Activated CD8-positive, alpha-beta T cell treated with anti-CD3 and anti-CD28 coated beads for 36 hours (primary cell): ENCODE measurements at regions not wholly inside any gene's neighbourhood (a gene's known extent, or its start where the extent isn't known, plus 50 kb on each side); places are given as distances from the start of the nearest gene placed in this dataset.

ENCODE experiments used
- ATAC-seq: fragments of 200-7000 bp; cut with Tn5 transposase; one replicate; pipeline ENCODE4 v1.10.0; 2021; ENCODE audit warnings: mild to moderate bottlenecking, moderate library complexity
- CTCF ChIA-PET: fragments of 350-600 bp; sonication (Branson Sonifier 250); formaldehyde crosslinking; loops from one replicate; lab custom pipeline; 2021; ENCODE audit warnings: antibody characterized with exemption; lab: Charles Lee
- POLR2A ChIA-PET: fragments of 350-600 bp; sonication (Branson Sonifier 250); formaldehyde crosslinking; loops from one replicate; lab custom pipeline; 2021; ENCODE audit warnings: antibody characterized with exemption; lab: Charles Lee
- DNase-seq: peaks from one replicate; pipeline ENCODE4 v3.0.0-alpha.2; 2020
- H3K27ac Mint-ChIP-seq: one replicate; pipeline ENCODE4 v1.8.0; 2021; ENCODE audit warnings: mild to moderate bottlenecking, mixed read lengths
- H3K27me3 Mint-ChIP-seq: one replicate; pipeline ENCODE4 v1.8.0; 2021; ENCODE audit warnings: mixed read lengths
- H3K36me3 Mint-ChIP-seq: one replicate; pipeline ENCODE4 v1.8.0; 2021; ENCODE audit warnings: low read depth, mixed read lengths
- H3K4me1 Mint-ChIP-seq: one replicate; pipeline ENCODE4 v1.8.0; 2021; ENCODE audit warnings: low read depth, mixed read lengths
- H3K4me3 Mint-ChIP-seq: one replicate; pipeline ENCODE4 v1.8.0; 2021; ENCODE audit warnings: mild to moderate bottlenecking, moderate library complexity, mixed read lengths
- H3K9me3 Mint-ChIP-seq: one replicate; pipeline ENCODE4 v1.8.0; 2021; ENCODE audit warnings: mixed read lengths
- CTCF ChIP-seq: fragments of 200-600 bp; IDR thresholded peaks from one replicate; pipeline ENCODE4 v1.8.0; 2022; ENCODE audit warnings: antibody characterized with exemption, mild to moderate bottlenecking
- intact Hi-C: fragments of 100-400 bp; cut with micrococcal nuclease; formaldehyde crosslinking; loops from one replicate; pipeline ENCODE4 v1.10.0; 2022

GRCh38 chr4:18975916-18976808 lies 954.6 kb upstream of the LCORL start:
- POLR2A ChIA-PET, result no interaction called here
- DNase-seq, result no peak

GRCh38 chr4:18973296-18973695 lies 951.7 kb upstream of the LCORL start:
- Mint-ChIP-seq H3K27ac (no peak overlapping the region), H3K9me3 (peaks cover 16% of the 10 kb centered on the region), H3K36me3 (no peaks in the 10 kb centered on the region), H3K4me3 (no peak overlapping the region), H3K4me1 (no peaks in the 10 kb centered on the region), H3K27me3 (no peaks in the 10 kb centered on the region)
- intact Hi-C loops, result no loop called here
- ATAC-seq (no peak), DNase-seq (no peak)
- no peak for TF ChIP-seq CTCF
- POLR2A ChIA-PET, result no interaction called here
- CTCF ChIA-PET, result no interaction called here

More at GRCh38 chr4:18975916-18976808, 954.6 kb upstream of the LCORL start:
- TF ChIP-seq CTCF, result no peak
- H3K27ac Mint-ChIP-seq, result no peak overlapping the region
- no peaks in the 10 kb centered on the region for H3K4me1 Mint-ChIP-seq
- CTCF ChIA-PET, result no interaction called here
- no peaks in the 10 kb centered on the region for H3K36me3 Mint-ChIP-seq
- peaks cover 10% of the 10 kb centered on the region for H3K9me3 Mint-ChIP-seq
- ATAC-seq, result no peak
- H3K27me3 Mint-ChIP-seq, result no peaks in the 10 kb centered on the region
- no peak overlapping the region for H3K4me3 Mint-ChIP-seq
- intact Hi-C loops, result no loop called here

- no peak for TF ChIP-seq CTCF
- CTCF ChIA-PET, result no interaction called here
- no peak for ATAC-seq
- POLR2A ChIA-PET, result no interaction called here
- Mint-ChIP-seq H3K27me3 (no peaks in the 10 kb centered on the region), H3K9me3 (peaks cover 13% of the 10 kb centered on the region), H3K4me3 (no peak overlapping the region), H3K36me3 (no peaks in the 10 kb centered on the region), H3K27ac (no peak overlapping the region), H3K4me1 (no peaks in the 10 kb centered on the region)
- intact Hi-C loops, result no loop called here
- no peak for DNase-seq
Measured at GRCh38 chr4:18961879-18962278, 940.3 kb upstream of the LCORL start.

GRCh38 chr4:18961266-18961665 lies 939.7 kb upstream of the LCORL start:
- Mint-ChIP-seq H3K27me3 (no peaks in the 10 kb centered on the region), H3K4me3 (no peak overlapping the region), H3K27ac (no peak overlapping the region), H3K9me3 (peaks cover 13% of the 10 kb centered on the region), H3K36me3 (no peaks in the 10 kb centered on the region), H3K4me1 (no peaks in the 10 kb centered on the region)
- ChIA-PET POLR2A (no interaction called here), CTCF (no interaction called here)
- ATAC-seq (no peak), DNase-seq (no peak)
- TF ChIP-seq CTCF, result no peak
- intact Hi-C loops, result no loop called here

- ChIA-PET CTCF (no interaction called here), POLR2A (no interaction called here)
- H3K27ac Mint-ChIP-seq, result no peak overlapping the region
- DNase-seq (no peak), ATAC-seq (no peak)
- H3K9me3 Mint-ChIP-seq, result peaks cover 11% of the 10 kb centered on the region
- intact Hi-C loops, result no loop called here
- no peaks in the 10 kb centered on the region for H3K4me1 Mint-ChIP-seq
- no peak for TF ChIP-seq CTCF
- no peak overlapping the region for H3K4me3 Mint-ChIP-seq
- no peaks in the 10 kb centered on the region for H3K36me3 Mint-ChIP-seq
- H3K27me3 Mint-ChIP-seq, result no peaks in the 10 kb centered on the region
Measured at GRCh38 chr4:18957716-18958115, 936.2 kb upstream of the LCORL start.
